ENCODE measurements at regions not wholly inside any gene's neighbourhood (a gene's known extent, or its start where the extent isn't known, plus 50 kb on each side); places are given as distances from the start of the nearest gene placed in this dataset.

- no peaks in the 10 kb centered on the region for H4K20me1 ChIP-seq (ENCODE audit: insufficient read depth, low read length)
- H3K4me3 ChIP-seq (ENCODE audit: low read depth, low read length, poor library complexity, severe bottlenecking), result no peak overlapping the region
- TF ChIP-seq, protein P1, sequence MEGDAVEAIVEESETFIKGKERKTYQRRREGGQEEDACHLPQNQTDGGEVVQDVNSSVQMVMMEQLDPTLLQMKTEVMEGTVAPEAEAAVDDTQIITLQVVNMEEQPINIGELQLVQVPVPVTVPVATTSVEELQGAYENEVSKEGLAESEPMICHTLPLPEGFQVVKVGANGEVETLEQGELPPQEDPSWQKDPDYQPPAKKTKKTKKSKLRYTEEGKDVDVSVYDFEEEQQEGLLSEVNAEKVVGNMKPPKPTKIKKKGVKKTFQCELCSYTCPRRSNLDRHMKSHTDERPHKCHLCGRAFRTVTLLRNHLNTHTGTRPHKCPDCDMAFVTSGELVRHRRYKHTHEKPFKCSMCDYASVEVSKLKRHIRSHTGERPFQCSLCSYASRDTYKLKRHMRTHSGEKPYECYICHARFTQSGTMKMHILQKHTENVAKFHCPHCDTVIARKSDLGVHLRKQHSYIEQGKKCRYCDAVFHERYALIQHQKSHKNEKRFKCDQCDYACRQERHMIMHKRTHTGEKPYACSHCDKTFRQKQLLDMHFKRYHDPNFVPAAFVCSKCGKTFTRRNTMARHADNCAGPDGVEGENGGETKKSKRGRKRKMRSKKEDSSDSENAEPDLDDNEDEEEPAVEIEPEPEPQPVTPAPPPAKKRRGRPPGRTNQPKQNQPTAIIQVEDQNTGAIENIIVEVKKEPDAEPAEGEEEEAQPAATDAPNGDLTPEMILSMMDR (IDR thresholded peaks at IDR 0.05; ENCODE audit: low read length), result no peak
- H3K9ac ChIP-seq (ENCODE audit: low read length), result no peak overlapping the region
- H3K4me1 ChIP-seq (ENCODE audit: insufficient read depth, low read length, severe bottlenecking), result no peaks in the 10 kb centered on the region
- no peak overlapping the region for H3K27ac ChIP-seq (ENCODE audit: low read depth, low read length, poor library complexity, severe bottlenecking)
- no peaks in the 10 kb centered on the region for H3K79me2 ChIP-seq (ENCODE audit: insufficient read depth, low read length)
- no peak overlapping the region for H2AFZ ChIP-seq (ENCODE audit: low read length)
- H3K9me3 ChIP-seq (ENCODE audit: low read length), result no peaks in the 10 kb centered on the region
- no peak overlapping the region for H3K4me2 ChIP-seq (ENCODE audit: low read length)
- no peaks in the 10 kb centered on the region for H3K9me2 ChIP-seq (ENCODE audit: low read depth, low read length)
- H3K36me3 ChIP-seq (ENCODE audit: insufficient read depth, low read length), result no peaks in the 10 kb centered on the region
- H3F3A ChIP-seq (ENCODE audit: insufficient read depth, low read length), result no peaks in the 10 kb centered on the region
- H3K27me3 ChIP-seq (ENCODE audit: insufficient read depth, low read length), result 0 out of 2 replicates have a peak, but pooled peaks cover 5% of the 10 kb centered on the region
Observed at GRCh38 chr1:148354913-148355308, 128.2 kb downstream of the PPIAL4G start.

GRCh38 chr1:148354284-148354912 lies 128.7 kb downstream of the PPIAL4G start:
- Histone ChIP-seq H3K4me2 (ENCODE audit: low read length) (no peak overlapping the region), H3K27ac (ENCODE audit: low read depth, low read length, poor library complexity, severe bottlenecking) (no peak overlapping the region), H3K9me3 (ENCODE audit: low read length) (no peaks in the 10 kb centered on the region), H3F3A (ENCODE audit: insufficient read depth, low read length) (no peaks in the 10 kb centered on the region), H3K4me3 (ENCODE audit: low read depth, low read length, poor library complexity, severe bottlenecking) (no peak overlapping the region), H3K9me2 (ENCODE audit: low read depth, low read length) (no peaks in the 10 kb centered on the region), H4K20me1 (ENCODE audit: insufficient read depth, low read length) (no peaks in the 10 kb centered on the region), H2AFZ (ENCODE audit: low read length) (no peak overlapping the region), H3K4me1 (ENCODE audit: insufficient read depth, low read length, severe bottlenecking) (no peaks in the 10 kb centered on the region), H3K27me3 (ENCODE audit: insufficient read depth, low read length) (0 out of 2 replicates have a peak, but pooled peaks cover 5% of the 10 kb centered on the region), H3K79me2 (ENCODE audit: insufficient read depth, low read length) (no peaks in the 10 kb centered on the region), H3K9ac (ENCODE audit: low read length) (no peak overlapping the region), H3K36me3 (ENCODE audit: insufficient read depth, low read length) (no peaks in the 10 kb centered on the region)
- no peak for TF ChIP-seq EZH2 (IDR thresholded peaks at IDR 0.05; ENCODE audit: borderline replicate concordance, low read length)
- TF ChIP-seq, protein P1 (IDR thresholded peaks at IDR 0.05; ENCODE audit: low read length), result no peak

- Histone ChIP-seq H3F3A (ENCODE audit: insufficient read depth, low read length) (no peaks in the 10 kb centered on the region), H3K9me3 (ENCODE audit: low read length) (no peaks in the 10 kb centered on the region), H3K4me3 (ENCODE audit: low read depth, low read length, poor library complexity, severe bottlenecking) (no peak overlapping the region), H3K9ac (ENCODE audit: low read length) (no peak overlapping the region), H4K20me1 (ENCODE audit: insufficient read depth, low read length) (no peaks in the 10 kb centered on the region), H2AFZ (ENCODE audit: low read length) (no peak overlapping the region), H3K79me2 (ENCODE audit: insufficient read depth, low read length) (no peaks in the 10 kb centered on the region), H3K36me3 (ENCODE audit: insufficient read depth, low read length) (no peaks in the 10 kb centered on the region), H3K27me3 (ENCODE audit: insufficient read depth, low read length) (0 out of 2 replicates have a peak, but pooled peaks cover 5% of the 10 kb centered on the region), H3K27ac (ENCODE audit: low read depth, low read length, poor library complexity, severe bottlenecking) (no peak overlapping the region), H3K4me1 (ENCODE audit: insufficient read depth, low read length, severe bottlenecking) (no peaks in the 10 kb centered on the region), H3K9me2 (ENCODE audit: low read depth, low read length) (no peaks in the 10 kb centered on the region), H3K4me2 (ENCODE audit: low read length) (no peak overlapping the region)
- no peak for TF ChIP-seq EZH2 (IDR thresholded peaks at IDR 0.05; ENCODE audit: borderline replicate concordance, low read length)
- TF ChIP-seq, protein P1 (IDR thresholded peaks at IDR 0.05; ENCODE audit: low read length), result no peak
Observed at GRCh38 chr1:148353461-148354283, 129.4 kb downstream of the PPIAL4G start.
